Effector memory CD8-positive, alpha-beta T cell (primary cell): ENCODE measurements at regions not wholly inside any gene's neighbourhood (a gene's known extent, or its start where the extent isn't known, plus 50 kb on each side); places are given as distances from the start of the nearest gene placed in this dataset.

Experiments used
- ATAC-seq: fragments of 150-1000 bp; cut with Tn5 transposase; replicated peaks from 2 replicates; pipeline ENCODE4 v1.10.0; 2021; ENCODE audit warnings: mild to moderate bottlenecking, moderate library complexity
- DNase-seq, 3 experiments: peaks; one replicate each; pipeline ENCODE4 v3.0.0; 2021
- H3K27ac Mint-ChIP-seq, 2 donors: one replicate each; pipeline ENCODE4 v1.8.0; 2022; ENCODE audit warnings: mild to moderate bottlenecking in 2 of 2, mixed read lengths in 2 of 2, moderate library complexity in 2 of 2
- H3K27me3 Mint-ChIP-seq, 2 donors: one replicate each; pipeline ENCODE4 v1.8.0; 2022; ENCODE audit warnings: mixed read lengths in 2 of 2
- H3K36me3 Mint-ChIP-seq: one replicate; pipeline ENCODE4 v1.8.0; 2022; ENCODE audit warnings: mild to moderate bottlenecking, moderate library complexity, mixed read lengths; ENCODE audit not compliant: insufficient read depth
- H3K4me1 Mint-ChIP-seq, 2 donors: one replicate each; pipeline ENCODE4 v1.8.0; 2022; ENCODE audit warnings: low read depth in 2 of 2, mixed read lengths in 2 of 2
- H3K4me3 Mint-ChIP-seq, 2 donors: one replicate each; pipeline ENCODE4 v1.8.0; 2022; ENCODE audit warnings: mild to moderate bottlenecking in 2 of 2, mixed read lengths in 2 of 2, moderate library complexity in 2 of 2
- H3K9me3 Mint-ChIP-seq, 2 donors: one replicate each; pipeline ENCODE4 v1.8.0; 2022; ENCODE audit warnings: mixed read lengths in 2 of 2

DNA sequence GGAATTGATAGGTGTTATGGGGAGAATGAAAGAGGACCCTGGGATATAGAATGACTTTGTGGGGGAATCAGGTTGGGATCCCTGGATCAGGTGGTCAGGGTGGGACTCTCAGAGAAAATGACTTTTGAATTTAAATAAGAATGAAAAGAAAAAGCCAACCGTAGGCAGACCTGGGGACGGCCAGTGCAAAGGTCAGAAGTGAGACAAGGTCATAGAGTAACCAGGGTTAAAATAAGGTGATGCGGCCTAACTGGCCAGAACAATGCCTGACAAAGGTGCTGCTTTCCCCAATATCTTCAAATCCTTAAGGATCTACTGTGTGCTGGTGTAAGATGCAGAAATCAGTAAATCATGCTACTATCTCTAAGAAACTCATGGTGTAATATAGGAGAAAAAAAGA, 238.4 kb upstream of the JUN start:
- peaks cover 28 to 40% of the 10 kb centered on the region in 2 donors for H3K4me1 Mint-ChIP-seq

DNA sequence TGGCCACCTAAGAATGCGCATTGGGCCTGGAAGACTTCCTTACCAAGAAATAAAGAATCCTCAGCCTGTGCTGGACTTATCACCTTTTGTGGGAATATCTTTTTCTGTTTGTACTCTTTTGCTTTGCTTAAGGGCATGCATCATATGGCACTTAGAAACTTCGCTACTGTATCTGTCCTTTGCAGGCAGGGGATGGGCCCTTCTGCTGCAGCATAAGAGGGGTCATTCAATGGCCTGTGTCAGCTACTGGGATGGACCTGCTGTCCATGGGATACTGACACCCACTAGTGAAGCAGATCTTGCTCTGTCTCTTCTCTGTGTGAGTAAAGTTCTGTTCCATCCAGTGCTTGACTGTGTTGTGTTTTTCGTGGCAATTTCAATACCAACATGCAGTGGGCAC, 239.0 kb upstream of the JUN start:
- no peak for DNase-seq
- H3K36me3 Mint-ChIP-seq = no peaks in the 10 kb centered on the region
- H3K9me3 Mint-ChIP-seq = peaks cover 4 to 6% of the 10 kb centered on the region in 2 donors
- no peak overlapping the region for H3K4me3 Mint-ChIP-seq
- no peaks in the 10 kb centered on the region for H3K27me3 Mint-ChIP-seq
- ATAC-seq = no peak
- peaks cover 28 to 38% of the 10 kb centered on the region in 2 donors for H3K4me1 Mint-ChIP-seq
- no peak overlapping the region for H3K27ac Mint-ChIP-seq

More for the DNA sequence above, 238.4 kb upstream of the JUN start:
- DNase-seq (no peak), ATAC-seq (no peak)
- no peaks in the 10 kb centered on the region for H3K27me3 Mint-ChIP-seq
- no peak overlapping the region for H3K4me3 Mint-ChIP-seq
- no peaks in the 10 kb centered on the region for H3K36me3 Mint-ChIP-seq
- H3K27ac Mint-ChIP-seq = no peak overlapping the region
- peaks cover 4 to 6% of the 10 kb centered on the region in 2 donors for H3K9me3 Mint-ChIP-seq

DNA sequence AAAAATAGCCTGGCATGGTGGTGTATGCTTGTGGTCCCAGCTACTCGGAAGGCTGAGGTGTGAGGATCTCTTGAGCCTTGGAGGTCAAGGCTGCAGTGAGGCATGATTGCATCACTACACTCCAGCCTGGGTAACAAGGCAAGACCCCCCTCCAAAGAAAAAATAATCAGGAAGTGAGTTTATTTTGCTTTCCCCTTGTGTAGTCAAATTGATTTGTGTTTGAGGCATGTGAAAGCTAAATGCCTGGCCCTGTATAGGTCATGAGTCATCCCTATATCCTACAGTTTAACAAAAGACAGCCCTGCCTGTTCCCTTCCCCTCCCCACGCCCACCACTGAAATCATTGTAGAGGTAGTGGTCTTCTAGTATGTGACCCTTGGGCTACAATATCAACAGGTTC, 241.4 kb upstream of the JUN start:
- no peak for DNase-seq
- H3K36me3 Mint-ChIP-seq = no peaks in the 10 kb centered on the region
- no peak for ATAC-seq
- H3K4me1 Mint-ChIP-seq = peaks cover 16 to 17% of the 10 kb centered on the region in 2 donors
- H3K27ac Mint-ChIP-seq = no peak overlapping the region
- no peak overlapping the region for H3K4me3 Mint-ChIP-seq
- H3K27me3 Mint-ChIP-seq = no peaks in the 10 kb centered on the region
- H3K9me3 Mint-ChIP-seq = no peaks in the 10 kb centered on the region

DNA sequence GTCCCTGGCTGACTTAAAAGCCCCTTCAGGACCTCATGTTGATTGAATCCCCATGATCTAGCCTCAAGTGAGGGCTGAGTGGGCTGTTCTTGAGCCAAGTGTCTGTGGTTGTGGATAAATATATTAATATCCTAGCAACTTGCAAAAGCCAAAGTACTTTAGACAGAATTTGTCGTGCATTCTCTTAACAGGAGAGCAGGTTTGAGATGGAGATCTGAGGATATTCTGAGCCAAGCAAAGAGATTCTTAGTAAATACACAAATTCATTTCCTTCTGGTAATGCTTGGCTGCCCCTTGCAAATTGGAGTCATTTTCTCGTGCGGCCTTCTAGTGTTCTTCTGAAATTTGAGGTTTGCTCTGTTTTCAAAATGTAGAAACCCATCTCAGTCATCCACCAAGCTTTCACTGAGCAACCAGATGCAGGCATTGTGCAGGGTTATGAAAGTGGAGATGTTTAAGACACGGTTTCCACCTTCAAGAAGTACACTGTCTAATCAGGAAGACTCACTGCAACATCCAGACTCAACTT, 242.1 kb upstream of the JUN start:
- ATAC-seq (no peak), DNase-seq (no peak)
- H3K4me1 Mint-ChIP-seq = peaks cover 9 to 10% of the 10 kb centered on the region in 2 donors
- no peaks in the 10 kb centered on the region for H3K9me3 Mint-ChIP-seq
- no peaks in the 10 kb centered on the region for H3K27me3 Mint-ChIP-seq
- no peak overlapping the region for H3K4me3 Mint-ChIP-seq
- H3K36me3 Mint-ChIP-seq = no peaks in the 10 kb centered on the region
- peak overlapping the region in 1 of 2 donors; percentile 6 for H3K27ac Mint-ChIP-seq

DNA sequence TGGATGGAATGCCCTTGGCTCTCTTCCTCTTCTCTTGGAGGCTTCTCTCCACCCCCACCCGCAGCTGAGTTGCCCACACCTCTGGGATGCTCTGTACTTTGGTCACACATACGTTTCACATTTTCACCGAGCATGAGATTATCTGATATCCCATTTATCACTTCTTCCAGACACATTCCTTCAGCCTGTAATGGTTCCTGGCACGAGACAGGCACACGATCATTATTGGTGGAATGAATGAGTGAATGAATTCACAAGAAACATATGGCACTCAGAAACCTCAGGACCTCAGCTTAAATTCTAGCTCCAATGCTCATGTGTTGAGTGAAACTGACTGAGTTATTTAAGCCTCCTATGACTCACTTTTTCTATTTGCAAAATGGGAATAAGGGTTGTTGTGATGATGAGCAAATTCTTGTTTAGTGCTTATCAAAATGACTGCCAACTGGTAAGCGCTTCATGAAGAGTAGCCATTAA, 242.7 kb upstream of the JUN start:
- Mint-ChIP-seq H3K4me1 (peaks cover 8 to 9% of the 10 kb centered on the region in 2 donors), H3K4me3 (no peak overlapping the region), H3K27ac (peak overlapping the region in 1 of 2 donors; percentile 6), H3K9me3 (no peaks in the 10 kb centered on the region), H3K36me3 (no peaks in the 10 kb centered on the region), H3K27me3 (no peaks in the 10 kb centered on the region)
- ATAC-seq (no peak), DNase-seq (no peak)

DNA sequence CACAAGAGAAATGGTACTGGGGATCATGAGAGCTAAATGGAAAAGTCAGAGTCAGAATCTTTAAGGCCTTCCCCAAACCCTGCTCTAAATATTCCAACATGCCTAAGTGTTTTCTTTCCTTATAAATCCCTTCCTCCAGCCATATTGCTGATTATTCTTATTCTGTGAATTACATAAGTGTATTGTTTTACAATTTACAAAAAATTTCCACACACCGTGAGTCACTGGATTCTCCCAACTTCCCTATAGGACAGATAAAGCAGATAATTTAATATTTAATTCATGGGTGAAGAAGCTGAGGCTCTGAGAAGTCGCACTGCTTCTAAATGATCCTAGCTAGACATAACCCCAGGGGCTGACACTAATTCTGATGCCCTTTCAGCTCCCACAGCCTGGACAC, 243.3 kb upstream of the JUN start:
- Mint-ChIP-seq H3K36me3 (no peaks in the 10 kb centered on the region), H3K4me3 (no peak overlapping the region), H3K27me3 (no peaks in the 10 kb centered on the region), H3K27ac (no peak overlapping the region), H3K4me1 (peaks cover 5 to 9% of the 10 kb centered on the region in 2 donors), H3K9me3 (no peaks in the 10 kb centered on the region)
- DNase-seq (no peak), ATAC-seq (no peak)

DNA sequence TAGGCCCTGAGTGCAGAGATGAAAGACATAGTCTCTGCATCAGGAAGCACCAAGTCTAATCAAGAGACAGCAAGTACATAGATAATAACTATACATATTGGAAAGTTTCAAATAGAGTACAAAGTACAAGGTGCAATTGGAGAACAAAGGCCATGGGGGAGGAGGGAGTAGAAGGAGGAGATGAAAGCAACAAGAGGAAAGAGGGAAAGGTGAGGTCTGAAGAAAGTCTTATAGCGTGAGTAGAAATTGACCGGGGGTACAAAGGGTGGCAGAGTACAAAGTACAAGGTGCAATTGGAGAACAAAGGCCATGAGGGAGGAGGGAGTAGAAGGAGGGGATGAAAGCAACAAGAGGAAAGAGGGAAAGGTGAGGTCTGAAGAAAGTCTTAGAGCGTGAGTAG, 244.2 kb upstream of the JUN start:
- Mint-ChIP-seq H3K4me3 (no peak overlapping the region), H3K27ac (no peak overlapping the region), H3K36me3 (no peaks in the 10 kb centered on the region), H3K4me1 (peaks cover 3 to 5% of the 10 kb centered on the region in 2 donors), H3K9me3 (no peaks in the 10 kb centered on the region), H3K27me3 (no peaks in the 10 kb centered on the region)
- ATAC-seq (no peak), DNase-seq (no peak)

DNA sequence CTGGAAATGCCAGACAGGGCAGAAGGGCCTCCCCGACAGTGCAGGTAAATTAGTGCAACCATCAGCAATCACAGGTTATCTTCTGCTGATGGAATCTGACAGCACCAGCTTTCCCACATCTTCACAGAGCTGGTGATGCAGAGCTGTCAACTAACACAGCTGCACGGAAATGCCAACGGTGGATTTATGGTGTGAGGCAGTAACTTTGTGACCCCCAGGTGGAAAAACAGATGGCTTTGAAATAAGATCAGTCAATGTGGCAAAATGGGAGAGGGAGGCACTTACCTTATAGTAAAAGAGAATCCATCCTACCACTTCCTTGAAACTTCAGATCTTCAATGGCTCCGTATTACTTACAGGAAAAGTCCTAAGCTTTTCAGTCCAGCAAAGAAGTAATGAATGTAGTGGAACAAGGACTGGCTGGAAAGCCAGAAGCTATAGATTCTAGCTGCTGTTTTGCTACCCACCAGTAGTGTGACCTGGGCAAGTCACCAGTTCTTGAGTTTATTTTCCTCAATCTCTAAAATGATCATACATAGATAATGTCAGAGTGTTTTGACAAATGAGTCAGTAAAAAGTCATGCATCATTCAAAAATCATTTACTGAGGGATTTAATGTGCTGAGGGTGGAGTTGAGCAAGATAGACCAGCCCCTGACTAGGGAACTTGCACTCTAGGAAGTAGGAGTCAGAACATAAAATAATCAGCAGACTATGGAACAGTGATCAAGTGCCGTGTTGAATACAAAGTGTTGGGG, 245.7 kb upstream of the JUN start:
- Mint-ChIP-seq H3K9me3 (no peaks in the 10 kb centered on the region), H3K27me3 (no peaks in the 10 kb centered on the region), H3K36me3 (no peaks in the 10 kb centered on the region), H3K4me3 (no peak overlapping the region), H3K27ac (no peak overlapping the region), H3K4me1 (peaks cover 3% of the 10 kb centered on the region in 2 donors)
- ATAC-seq = no peak
- DNase-seq = no peak

DNA sequence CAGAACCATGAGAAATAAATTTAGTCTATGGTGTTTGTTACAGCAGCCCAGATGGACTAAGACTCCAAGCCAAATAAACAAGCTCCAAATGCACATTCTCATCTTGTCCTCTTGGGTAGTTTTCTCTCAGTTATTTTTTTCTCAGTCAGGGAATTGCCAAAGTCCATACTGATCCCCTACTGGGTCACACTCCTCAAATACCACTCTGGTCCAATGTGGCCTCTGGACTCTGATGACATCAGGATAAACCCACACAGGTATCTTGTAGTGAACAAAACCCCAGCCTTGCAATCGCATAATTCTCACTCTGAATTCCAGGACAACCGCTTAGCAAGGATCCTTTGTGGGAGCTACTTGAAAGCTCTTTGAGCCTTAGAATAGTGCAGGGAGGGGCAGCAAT, 248.4 kb upstream of the JUN start:
- no peaks in the 10 kb centered on the region for H3K36me3 Mint-ChIP-seq
- no peak overlapping the region for H3K4me3 Mint-ChIP-seq
- no peak for ATAC-seq
- no peaks in the 10 kb centered on the region for H3K9me3 Mint-ChIP-seq
- H3K4me1 Mint-ChIP-seq = peaks cover 0 to 2% of the 10 kb centered on the region in 2 donors
- no peak for DNase-seq
- H3K27me3 Mint-ChIP-seq = no peaks in the 10 kb centered on the region
- H3K27ac Mint-ChIP-seq = no peak overlapping the region

DNA sequence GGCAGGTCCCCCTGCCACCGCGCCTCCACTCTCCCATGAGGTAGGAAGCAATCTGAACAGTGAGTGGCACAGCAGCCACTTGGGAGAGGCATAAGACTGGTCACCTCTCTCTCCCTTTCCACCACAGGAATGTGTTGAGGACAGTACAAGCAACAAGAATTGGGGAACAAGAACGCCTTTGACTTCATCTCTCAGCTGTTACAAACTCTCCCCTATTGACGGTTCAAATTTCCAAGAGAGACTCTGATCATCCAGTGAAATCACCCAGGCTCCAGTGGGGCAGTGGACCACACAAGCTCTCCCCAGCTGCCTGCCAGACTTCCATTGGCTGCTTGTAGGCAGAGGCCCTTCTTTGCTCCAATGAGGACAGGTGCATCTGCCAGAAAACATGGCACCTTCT, 249.9 kb upstream of the JUN start:
- H3K9me3 Mint-ChIP-seq = no peaks in the 10 kb centered on the region
- no peak for DNase-seq
- no peaks in the 10 kb centered on the region for H3K27me3 Mint-ChIP-seq
- H3K4me3 Mint-ChIP-seq = no peak overlapping the region
- H3K4me1 Mint-ChIP-seq = peaks cover 0 to 2% of the 10 kb centered on the region in 2 donors
- no peak for ATAC-seq
- no peak overlapping the region for H3K27ac Mint-ChIP-seq
- no peaks in the 10 kb centered on the region for H3K36me3 Mint-ChIP-seq

DNA sequence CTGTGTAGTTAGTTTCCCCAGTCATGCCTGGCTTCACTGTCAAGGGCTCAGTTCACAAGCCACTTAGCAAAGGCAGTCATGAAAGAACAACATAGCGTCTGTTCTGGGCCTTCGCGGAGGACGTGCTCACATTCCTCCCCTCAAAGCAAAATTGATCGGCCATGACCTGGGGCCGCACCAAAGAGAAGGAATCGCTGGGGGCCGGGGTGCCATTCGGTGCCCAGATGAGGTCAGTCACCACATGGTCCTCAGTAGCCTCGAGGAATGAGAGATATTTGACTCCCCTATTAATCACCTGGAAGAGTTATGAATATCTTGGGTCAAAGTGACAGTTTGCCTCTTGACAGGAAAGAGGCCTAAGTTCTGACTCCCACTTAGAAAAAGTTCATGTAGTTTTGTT, 251.1 kb upstream of the JUN start:
- ATAC-seq = no peak
- Mint-ChIP-seq H3K4me1 (peaks cover 0 to 2% of the 10 kb centered on the region in 2 donors), H3K36me3 (no peaks in the 10 kb centered on the region), H3K27ac (no peak overlapping the region), H3K9me3 (no peaks in the 10 kb centered on the region), H3K27me3 (no peaks in the 10 kb centered on the region), H3K4me3 (no peak overlapping the region)
- DNase-seq = no peak

DNA sequence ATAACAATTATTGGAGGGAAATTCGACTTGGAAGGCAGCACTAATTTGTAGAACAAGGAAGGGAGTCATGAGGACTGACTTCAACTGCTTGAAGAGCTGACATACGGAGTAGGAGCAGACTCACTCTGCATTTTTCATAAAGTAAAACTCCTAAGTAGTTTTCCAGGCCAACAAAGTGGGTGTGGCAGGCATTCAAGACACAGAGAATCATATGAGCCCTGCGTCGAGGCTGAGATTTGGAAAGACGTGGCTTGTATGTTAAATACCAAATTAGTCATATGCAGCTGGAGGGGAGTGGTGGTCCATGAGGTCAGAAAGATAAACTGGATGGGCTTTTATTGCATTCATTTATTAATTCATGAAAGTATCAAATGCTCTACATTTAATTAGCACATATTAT, 255.7 kb upstream of the JUN start:
- H3K4me1 Mint-ChIP-seq = peaks cover 9 to 10% of the 10 kb centered on the region in 2 donors
- no peaks in the 10 kb centered on the region for H3K27me3 Mint-ChIP-seq
- no peaks in the 10 kb centered on the region for H3K9me3 Mint-ChIP-seq
- H3K4me3 Mint-ChIP-seq = no peak overlapping the region
- H3K27ac Mint-ChIP-seq = no peak overlapping the region
- no peaks in the 10 kb centered on the region for H3K36me3 Mint-ChIP-seq
- DNase-seq (no peak), ATAC-seq (no peak)

DNA sequence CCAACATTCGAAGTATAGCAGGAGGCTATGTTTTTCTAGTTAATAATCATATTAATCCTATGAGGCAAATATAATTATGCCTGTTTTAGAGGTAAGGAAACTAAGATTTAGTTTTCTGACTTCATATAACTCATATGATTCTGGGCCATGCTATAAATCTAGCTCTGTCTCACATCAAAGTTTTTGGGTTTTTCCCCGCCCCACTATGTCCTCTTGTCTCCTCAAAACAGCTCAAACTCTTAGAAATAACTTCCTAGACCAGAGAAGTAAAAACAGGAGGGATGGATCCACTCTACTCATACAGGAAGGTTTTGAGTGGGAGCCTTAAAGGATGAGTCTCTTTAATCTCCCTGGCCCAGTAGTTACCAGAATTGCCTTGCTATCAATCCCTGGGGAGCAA, 256.4 kb upstream of the FGGY start:
- Mint-ChIP-seq H3K36me3 (no peaks in the 10 kb centered on the region), H3K27ac (no peak overlapping the region), H3K4me1 (peaks cover 18 to 19% of the 10 kb centered on the region in 2 donors), H3K27me3 (no peaks in the 10 kb centered on the region), H3K4me3 (no peak overlapping the region), H3K9me3 (no peaks in the 10 kb centered on the region)
- no peak for DNase-seq
- no peak for ATAC-seq

DNA sequence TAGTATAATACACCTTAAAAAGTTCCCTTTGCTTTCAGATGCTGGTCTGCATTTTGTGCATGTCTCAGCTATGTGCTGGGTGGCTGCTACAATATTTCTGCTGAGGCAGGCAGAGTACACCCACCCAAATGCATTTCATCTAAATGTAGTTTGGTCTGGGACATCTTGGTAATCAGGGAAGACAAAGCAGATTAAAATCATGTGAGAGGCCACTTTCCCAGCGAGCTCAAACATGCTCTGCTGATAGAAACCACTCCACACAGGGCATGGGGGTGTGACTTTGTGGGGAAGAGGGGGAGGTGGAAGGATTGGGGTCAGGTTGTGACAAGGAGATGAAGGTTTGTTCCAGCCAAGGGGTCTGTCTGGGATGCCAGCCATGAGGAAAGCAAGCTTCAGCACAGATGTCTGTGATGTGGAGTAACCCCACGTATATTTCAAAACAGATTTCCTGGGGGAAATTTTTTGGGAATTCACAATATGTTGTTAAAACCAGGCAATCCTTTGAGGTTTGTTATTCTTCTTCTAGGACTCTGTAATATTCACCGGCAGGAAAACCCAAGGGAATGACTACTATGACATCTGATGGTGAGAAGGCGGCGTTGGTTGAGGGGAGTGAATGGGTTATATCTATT, 255.1 kb upstream of the FGGY start:
- H3K4me3 Mint-ChIP-seq = no peak overlapping the region
- H3K27ac Mint-ChIP-seq = no peak overlapping the region
- DNase-seq (no peak), ATAC-seq (no peak)
- H3K4me1 Mint-ChIP-seq = peaks cover 30 to 32% of the 10 kb centered on the region in 2 donors
- H3K9me3 Mint-ChIP-seq = no peaks in the 10 kb centered on the region
- H3K36me3 Mint-ChIP-seq = no peaks in the 10 kb centered on the region
- no peaks in the 10 kb centered on the region for H3K27me3 Mint-ChIP-seq
